ENCODE measurements at regions not wholly inside any gene's neighbourhood (a gene's known extent, or its start where the extent isn't known, plus 50 kb on each side); places are given as distances from the start of the nearest gene placed in this dataset.

DNA sequence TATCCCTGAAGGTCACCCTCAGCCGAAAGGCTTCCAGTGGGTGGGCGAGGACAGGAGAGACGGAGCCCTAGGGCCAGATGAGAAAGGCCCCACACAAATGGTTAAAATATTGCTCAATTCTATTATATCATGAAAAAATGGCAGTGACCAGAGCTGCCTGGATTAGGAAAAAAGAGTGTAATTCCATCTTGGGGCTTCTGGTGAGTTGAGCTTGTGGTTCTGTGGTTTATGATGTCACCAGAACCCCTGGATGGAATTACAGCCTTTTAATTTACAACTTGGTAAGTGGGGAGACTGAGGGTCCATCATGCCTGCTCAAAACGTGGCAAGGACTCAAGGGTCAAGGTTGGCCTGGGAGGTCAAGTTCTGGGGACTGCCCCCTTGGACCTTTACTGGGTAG, 55.5 kb upstream of the STC2 start:
- 78 to 85% (median 78%) methylated on average over 4 of the region's 4 CpGs for WGBS, 3 donors
- Histone ChIP-seq H3K9me3 (no peaks in the 10 kb centered on the region), H3K36me3 (no peaks in the 10 kb centered on the region), H3K27me3 (no peaks in the 10 kb centered on the region), H3K4me1 (ENCODE audit: insufficient read depth) (no peaks in the 10 kb centered on the region), H3K4me3 (no peak overlapping the region), H3K27ac (no peak overlapping the region)
- TF ChIP-seq POLR2A (IDR thresholded peaks at IDR 0.05): no peak
- TF ChIP-seq EP300 (IDR thresholded peaks at IDR 0.05): no peak
- TF ChIP-seq CTCF (IDR thresholded peaks at IDR 0.05): no peak
- intact Hi-C loops (cut with DNase I): no loop called here
- no peak for DNase-seq

DNA sequence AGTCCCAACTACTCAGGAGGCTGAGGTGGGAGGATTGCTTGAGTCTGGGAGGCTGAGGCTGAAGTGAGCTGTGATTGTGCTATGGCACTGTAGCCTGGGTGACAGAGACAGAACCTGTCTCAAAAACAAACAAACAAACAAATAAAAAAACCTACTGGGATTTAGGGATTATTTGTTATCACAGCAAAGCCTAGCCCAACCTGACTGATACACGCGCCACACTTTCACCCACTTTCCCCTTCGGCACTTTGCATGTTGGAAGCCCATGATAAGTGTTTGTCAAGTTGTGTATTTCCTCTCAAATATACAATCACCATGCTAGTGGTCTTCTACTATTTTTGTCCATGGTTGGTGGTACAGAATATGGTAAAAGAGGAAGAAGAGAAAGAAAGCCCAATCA, 50.5 kb upstream of the STC2 start:
- TF ChIP-seq POLR2A (IDR thresholded peaks at IDR 0.05) (no peak), CTCF (IDR thresholded peaks at IDR 0.05) (no peak), EP300 (IDR thresholded peaks at IDR 0.05) (no peak)
- Histone ChIP-seq H3K36me3 (no peaks in the 10 kb centered on the region), H3K4me3 (no peak overlapping the region), H3K27ac (no peak overlapping the region), H3K9me3 (no peaks in the 10 kb centered on the region), H3K27me3 (no peaks in the 10 kb centered on the region), H3K4me1 (ENCODE audit: insufficient read depth) (no peaks in the 10 kb centered on the region)
- 95 to 100% (median 96%) methylated on average over 3 of the region's 3 CpGs for WGBS, 3 donors
- intact Hi-C loops (cut with DNase I): no loop called here
- no peak for DNase-seq
